T-helper 1 cell treated with Interleukin-12 subunit alpha and Interleukin-12 subunit beta and Interleukin-4 antibody, amounts not matched to agents 30 ng/mL and 1 ng/mL, for 36 hours (primary cell): ENCODE measurements at regions not wholly inside any gene's neighbourhood (a gene's known extent, or its start where the extent isn't known, plus 50 kb on each side); places are given as distances from the start of the nearest gene placed in this dataset.

Experiments
- intact Hi-C: fragments of 100-400 bp; cut with micrococcal nuclease; formaldehyde crosslinking; loops from one replicate; pipeline ENCODE4 v1.15.1; 2024

GRCh38 chr9:79912318-79913070 lies 340.7 kb downstream of the TLE4 start:
- intact Hi-C loops = loop anchor here (1.0 kb wide), 1 partner anchor 13 kb away; no protein-coding TSS in a partner anchor

DNA sequence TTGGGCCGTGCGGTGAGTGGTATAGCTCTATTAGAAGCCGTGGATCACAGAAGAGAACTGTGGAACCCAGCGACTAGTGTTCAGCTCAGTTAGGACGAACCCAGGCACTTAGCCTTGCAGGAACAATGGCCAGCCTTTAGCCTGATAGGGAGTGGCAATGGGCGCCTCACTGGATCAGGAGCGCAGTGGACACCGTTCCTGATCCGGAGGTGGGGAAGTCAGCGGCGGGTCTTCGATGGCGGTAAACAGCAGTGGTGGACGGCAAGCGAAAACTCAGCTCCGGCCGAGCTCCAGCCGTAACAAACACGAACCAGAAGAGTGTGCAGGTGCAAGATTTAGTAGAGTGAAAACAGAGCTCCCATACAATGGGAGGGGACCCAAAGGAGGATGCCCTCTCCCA lies 340.0 kb downstream of the TLE4 start:
- intact Hi-C loops = loop anchor here (1.0 kb wide), 1 partner anchor 14 kb away; no protein-coding TSS in a partner anchor

DNA sequence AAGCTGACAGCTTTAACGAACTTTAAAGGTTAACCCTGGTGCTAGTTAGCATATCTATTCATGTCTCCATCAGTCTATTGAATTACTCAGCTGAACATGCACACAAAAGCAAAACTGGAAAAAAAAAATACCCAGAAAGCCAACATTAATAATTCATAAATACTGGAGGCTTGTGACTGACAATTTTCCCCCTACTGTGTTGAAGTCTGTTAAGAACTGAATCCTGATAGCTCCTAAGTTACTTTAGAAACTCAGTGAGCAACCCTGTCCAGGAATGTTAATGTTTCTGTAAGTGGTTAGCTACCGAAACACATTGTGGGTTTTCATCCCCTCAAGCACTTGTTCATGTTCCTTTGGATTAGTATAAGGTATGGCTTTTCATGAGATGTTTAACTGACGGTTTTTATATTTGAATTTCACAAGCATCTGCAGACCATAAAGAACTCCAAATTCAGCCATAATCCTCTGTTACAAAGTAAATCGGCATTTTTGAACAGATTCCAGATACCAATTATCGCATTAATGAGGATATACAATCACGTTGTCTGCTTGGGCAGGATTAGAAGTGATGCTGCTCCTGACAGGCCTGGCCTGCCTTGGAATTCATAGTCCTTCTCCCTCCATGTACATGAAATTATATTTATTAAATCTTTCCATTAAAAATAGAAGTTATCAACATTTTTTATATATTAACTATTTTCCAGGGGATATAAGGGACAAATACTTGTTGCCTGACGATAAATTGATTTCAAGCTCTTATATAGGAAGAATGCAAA lies 331.2 kb downstream of the TLE4 start:
- intact Hi-C loops = no loop called here

- intact Hi-C loops = no loop called here
Measured at GRCh38 chr9:79900754-79901153, 329.0 kb downstream of the TLE4 start.

DNA sequence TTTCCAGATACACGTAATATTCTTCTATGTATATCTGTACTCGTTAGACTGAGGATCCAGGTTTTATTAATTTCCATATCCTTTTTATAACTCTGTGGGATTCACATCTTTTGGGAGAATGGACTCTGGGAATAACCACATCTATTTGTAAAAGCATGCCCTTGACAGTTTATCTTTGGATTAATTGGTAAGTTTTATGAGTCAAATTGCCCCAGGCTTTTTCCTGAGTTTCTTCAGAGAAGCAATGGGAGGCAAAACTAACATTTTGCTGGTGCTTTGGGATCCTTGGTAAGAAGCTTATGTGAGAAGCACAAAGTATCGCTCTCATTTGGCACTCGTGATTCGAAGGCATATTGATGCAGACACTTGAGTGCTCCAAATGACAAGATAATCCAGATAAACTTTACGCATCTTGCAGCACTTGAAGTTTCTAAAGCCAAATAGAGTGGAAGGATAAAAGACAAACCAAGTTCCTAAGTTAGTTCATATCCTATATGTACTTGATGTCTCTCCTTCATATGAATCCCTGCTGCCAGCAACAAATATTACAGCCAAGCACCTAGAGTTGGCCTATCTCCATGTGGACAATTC lies 324.7 kb downstream of the TLE4 start:
- intact Hi-C loops = no loop called here

- intact Hi-C loops = no loop called here
Measured at GRCh38 chr9:79895232-79895631, 323.5 kb downstream of the TLE4 start.

GRCh38 chr9:79889369-79889768 lies 317.6 kb downstream of the TLE4 start:
- intact Hi-C loops = no loop called here

GRCh38 chr9:79885093-79885857 lies 313.5 kb downstream of the TLE4 start:
- intact Hi-C loops = no loop called here

GRCh38 chr9:79884546-79884945 lies 312.8 kb downstream of the TLE4 start:
- intact Hi-C loops = loop anchor here (5.0 kb wide), 3 partner anchors 67 to 312 kb away; partner anchors contain the start of gene TLE4

GRCh38 chr9:79883073-79883645 lies 311.4 kb downstream of the TLE4 start:
- intact Hi-C loops = loop anchor here (5.0 kb wide), 3 partner anchors 66 to 311 kb away; partner anchors contain the start of gene TLE4

DNA sequence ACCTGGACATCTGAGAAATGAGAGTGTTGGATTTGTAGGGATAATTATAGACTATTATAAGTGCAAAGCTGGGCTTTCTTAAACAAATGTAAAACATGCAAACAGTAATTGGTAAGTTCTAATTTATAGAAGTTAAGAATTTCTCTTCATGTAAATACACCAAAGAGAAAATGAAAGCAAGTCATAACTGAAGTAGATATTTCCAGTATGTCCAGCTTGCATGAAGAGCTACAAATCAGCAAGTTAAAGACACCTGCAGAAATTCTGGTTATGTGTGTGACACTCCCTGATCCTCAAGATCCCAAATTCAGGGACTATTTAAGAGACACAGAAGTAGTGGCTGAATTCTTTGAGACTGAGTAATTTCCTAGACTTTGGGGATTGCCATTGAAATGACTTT lies 308.9 kb downstream of the TLE4 start:
- intact Hi-C loops = loop anchor here (2.0 to 5.0 kb wide), 4 partner anchors 22 to 308 kb away; partner anchors contain the start of gene TLE4

DNA sequence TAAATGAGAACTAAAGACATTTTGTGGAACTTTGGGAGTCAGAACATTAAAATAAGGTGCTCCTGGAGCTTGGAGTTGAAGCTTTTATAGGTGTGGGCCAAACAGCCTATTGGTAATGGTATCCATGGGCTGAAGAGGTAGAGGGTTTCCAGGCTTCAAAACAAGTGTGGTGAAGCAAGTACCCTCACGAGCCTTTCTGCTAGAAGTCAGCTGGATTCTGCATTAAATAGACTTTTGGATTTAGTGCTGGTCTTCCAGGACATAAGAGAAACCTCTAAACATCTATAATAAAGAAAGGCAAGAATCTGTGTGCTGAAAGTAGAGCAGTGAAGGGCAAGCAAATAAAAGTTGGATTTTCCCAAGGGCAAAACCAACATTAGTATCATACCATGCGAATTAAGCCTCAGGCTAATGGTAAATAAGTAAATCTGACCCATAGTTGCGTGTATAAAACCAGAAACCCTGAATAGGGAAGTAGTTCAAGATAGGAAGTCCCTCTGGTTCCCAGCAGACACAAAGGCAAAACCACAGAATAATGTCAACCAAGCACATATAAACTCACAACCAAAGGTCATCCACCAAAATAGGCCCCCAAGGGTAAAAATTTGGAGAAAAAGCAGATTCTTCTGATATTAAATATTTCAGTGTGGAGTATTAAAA lies 306.3 kb downstream of the TLE4 start:
- intact Hi-C loops = no loop called here

DNA sequence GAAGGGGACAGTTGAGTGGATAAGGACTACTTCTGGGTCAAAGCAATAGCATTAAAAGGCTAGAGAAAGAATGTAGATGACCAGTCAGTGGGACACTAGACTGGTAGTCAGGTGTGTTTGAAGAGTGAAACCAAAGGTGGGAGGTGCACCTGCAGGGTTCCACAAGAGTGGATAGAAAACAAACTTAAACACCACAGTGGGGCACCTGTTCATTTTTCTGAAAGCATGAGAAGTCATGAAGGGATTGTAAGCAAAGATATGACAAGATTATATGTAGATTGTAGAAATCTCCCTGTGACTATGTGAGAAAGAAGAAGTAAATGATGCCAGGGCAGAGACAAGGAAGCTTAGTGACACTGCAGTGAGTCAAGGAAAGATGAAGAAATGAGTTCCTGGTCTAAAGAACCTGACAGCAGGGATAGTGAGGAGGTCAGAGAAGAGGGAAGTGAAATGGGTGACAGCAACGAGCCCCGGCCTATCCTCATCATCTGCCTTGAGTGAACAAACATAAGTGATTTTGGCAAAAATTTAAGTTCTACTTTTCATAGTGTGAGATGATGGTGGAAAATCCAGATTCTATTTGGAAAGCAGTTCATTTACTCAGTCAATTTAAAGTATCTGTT lies 296.9 kb downstream of the TLE4 start:
- intact Hi-C loops = no loop called here

GRCh38 chr9:79862921-79863890 lies 291.4 kb downstream of the TLE4 start:
- intact Hi-C loops = no loop called here

GRCh38 chr9:79858508-79858907 lies 286.7 kb downstream of the TLE4 start:
- intact Hi-C loops = loop anchor here (1.0 to 2.0 kb wide), 3 partner anchors 22 to 287 kb away; partner anchors contain the start of gene TLE4

GRCh38 chr9:79857188-79857587 lies 285.4 kb downstream of the TLE4 start:
- intact Hi-C loops = loop anchor here (1.0 kb wide), 1 partner anchor 289 kb away; no protein-coding TSS in a partner anchor

DNA sequence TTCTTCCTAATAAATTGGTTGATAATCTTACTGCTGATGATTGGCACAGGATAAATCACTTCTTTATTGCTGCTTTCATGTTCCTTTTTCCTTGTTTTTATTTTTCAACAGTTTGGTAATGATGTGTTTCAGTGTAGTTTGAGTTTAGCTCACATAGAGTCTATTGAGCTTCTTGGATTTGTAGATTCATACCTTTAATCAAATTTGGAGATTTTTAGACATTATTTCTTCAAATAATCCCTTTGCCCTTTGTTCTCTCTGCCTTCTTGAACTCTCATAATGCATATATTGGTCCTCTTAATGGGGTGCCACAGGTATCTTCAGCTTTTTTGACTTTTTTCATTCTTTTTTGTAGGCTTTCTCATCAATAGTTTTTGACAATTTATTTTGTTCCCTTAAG lies 275.3 kb downstream of the TLE4 start:
- intact Hi-C loops = no loop called here

DNA sequence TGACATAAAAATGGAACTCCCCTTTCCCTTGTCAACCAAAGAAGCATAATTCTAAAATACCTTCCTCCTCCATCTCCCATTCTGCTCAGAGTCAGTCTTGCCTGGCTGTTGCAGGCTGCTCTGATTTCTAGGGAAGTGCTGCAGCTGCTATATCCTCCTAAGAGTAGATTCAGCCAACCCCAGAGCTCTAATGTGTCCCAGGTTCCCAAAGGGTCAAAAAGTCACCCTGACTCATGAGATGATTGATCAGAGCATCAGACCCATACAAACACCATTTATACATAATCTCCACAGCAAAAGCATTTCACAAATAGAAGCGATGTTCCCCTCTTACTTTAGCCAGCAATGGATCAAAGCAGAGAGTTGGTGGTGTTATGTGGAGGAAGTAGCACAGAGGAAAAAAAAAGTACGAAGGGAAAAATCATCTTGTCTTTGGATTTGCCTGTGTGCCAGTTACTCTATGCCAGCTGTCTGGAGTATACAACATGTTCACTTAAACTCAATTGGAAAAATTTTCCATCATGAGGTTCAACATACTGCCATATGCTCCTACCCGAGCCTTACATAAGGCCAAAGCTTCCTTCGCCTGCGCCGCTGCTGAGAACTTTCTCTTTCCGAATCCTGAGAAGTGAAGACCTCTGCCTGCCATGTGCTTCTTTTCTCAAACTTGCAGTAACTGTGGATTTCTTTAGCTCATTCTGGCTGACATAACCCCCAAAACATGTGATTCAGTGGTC lies 258.0 kb downstream of the TLE4 start:
- intact Hi-C loops = no loop called here
